HepG2 (cell line): ENCODE measurements at regions not wholly inside any gene's neighbourhood (a gene's known extent, or its start where the extent isn't known, plus 50 kb on each side); places are given as distances from the start of the nearest gene placed in this dataset.

Experiments
- NBN ChIP-seq: fragments of 450-650 bp; conservative IDR thresholded peaks from 2 replicates; pipeline ENCODE4 v1.6.1; 2017
- PATZ1 ChIP-seq: sonication (generic); formaldehyde crosslinking; IDR thresholded peaks from 2 replicates; pipeline ENCODE4 v1.4.0; 2020; ENCODE audit warnings: missing genetic modification reagents
- POLR2G ChIP-seq: fragments of 200-400 bp; formaldehyde crosslinking; IDR thresholded peaks from 2 replicates; pipeline ENCODE4 v1.6.1; 2018; ENCODE audit warnings: mild to moderate bottlenecking, low read depth, low read length, moderate library complexity
- RBM39 ChIP-seq: fragments of 200-400 bp; formaldehyde crosslinking; IDR thresholded peaks from one replicate; pipeline ENCODE4 v1.6.1; 2018; ENCODE audit warnings: antibody characterized with exemption, mild to moderate bottlenecking, low read depth, low read length; ENCODE audit not compliant: poor library complexity, severe bottlenecking
- SAFB2 ChIP-seq: sonication (generic); formaldehyde crosslinking; IDR thresholded peaks from 2 replicates; pipeline ENCODE4 v1.5.1; 2020; ENCODE audit warnings: missing genetic modification reagents, low read depth, mild to moderate bottlenecking, borderline replicate concordance
- SALL1 ChIP-seq: sonication (generic); formaldehyde crosslinking; IDR thresholded peaks from 2 replicates; pipeline ENCODE4 v1.8.0; 2022; ENCODE audit warnings: mild to moderate bottlenecking, missing genetic modification reagents
- SRF ChIP-seq: IDR thresholded peaks from 2 replicates; pipeline ENCODE4 v1.6.1; 2011; ENCODE audit warnings: mild to moderate bottlenecking, low read depth, low read length, moderate library complexity
- TGIF2 ChIP-seq: IDR thresholded peaks from 2 replicates; pipeline ENCODE4 v1.6.1; 2016; ENCODE audit warnings: control low read depth, missing compliant biosample characterization
- THRA ChIP-seq: sonication (generic); formaldehyde crosslinking; IDR thresholded peaks from 2 replicates; pipeline ENCODE4 v1.4.0; 2020; ENCODE audit warnings: missing genetic modification reagents, borderline replicate concordance
- TF ChIP-seq, protein P1 (sequence below), 2 experiments: IDR thresholded peaks; 2 replicates each; pipeline ENCODE4 v1.6.1; 2011 to 2012; ENCODE audit warnings: low read length in 2 of 2, borderline replicate concordance in 1 of 2, low read depth in 1 of 2, mild to moderate bottlenecking in 1 of 2, moderate library complexity in 1 of 2
- TF ChIP-seq, protein P2 (sequence below): IDR thresholded peaks from 2 replicates; pipeline ENCODE4 v1.4.0; 2020; ENCODE audit warnings: mild to moderate bottlenecking, missing genetic modification reagents
- TF ChIP-seq, protein P3 (sequence below): sonication (generic); formaldehyde crosslinking; IDR thresholded peaks from 2 replicates; pipeline ENCODE4 v1.4.0; 2020; ENCODE audit warnings: missing genetic modification reagents

- TF ChIP-seq, protein P1, sequence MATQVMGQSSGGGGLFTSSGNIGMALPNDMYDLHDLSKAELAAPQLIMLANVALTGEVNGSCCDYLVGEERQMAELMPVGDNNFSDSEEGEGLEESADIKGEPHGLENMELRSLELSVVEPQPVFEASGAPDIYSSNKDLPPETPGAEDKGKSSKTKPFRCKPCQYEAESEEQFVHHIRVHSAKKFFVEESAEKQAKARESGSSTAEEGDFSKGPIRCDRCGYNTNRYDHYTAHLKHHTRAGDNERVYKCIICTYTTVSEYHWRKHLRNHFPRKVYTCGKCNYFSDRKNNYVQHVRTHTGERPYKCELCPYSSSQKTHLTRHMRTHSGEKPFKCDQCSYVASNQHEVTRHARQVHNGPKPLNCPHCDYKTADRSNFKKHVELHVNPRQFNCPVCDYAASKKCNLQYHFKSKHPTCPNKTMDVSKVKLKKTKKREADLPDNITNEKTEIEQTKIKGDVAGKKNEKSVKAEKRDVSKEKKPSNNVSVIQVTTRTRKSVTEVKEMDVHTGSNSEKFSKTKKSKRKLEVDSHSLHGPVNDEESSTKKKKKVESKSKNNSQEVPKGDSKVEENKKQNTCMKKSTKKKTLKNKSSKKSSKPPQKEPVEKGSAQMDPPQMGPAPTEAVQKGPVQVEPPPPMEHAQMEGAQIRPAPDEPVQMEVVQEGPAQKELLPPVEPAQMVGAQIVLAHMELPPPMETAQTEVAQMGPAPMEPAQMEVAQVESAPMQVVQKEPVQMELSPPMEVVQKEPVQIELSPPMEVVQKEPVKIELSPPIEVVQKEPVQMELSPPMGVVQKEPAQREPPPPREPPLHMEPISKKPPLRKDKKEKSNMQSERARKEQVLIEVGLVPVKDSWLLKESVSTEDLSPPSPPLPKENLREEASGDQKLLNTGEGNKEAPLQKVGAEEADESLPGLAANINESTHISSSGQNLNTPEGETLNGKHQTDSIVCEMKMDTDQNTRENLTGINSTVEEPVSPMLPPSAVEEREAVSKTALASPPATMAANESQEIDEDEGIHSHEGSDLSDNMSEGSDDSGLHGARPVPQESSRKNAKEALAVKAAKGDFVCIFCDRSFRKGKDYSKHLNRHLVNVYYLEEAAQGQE (IDR thresholded peaks at IDR 0.05; ENCODE audit: borderline replicate concordance in 1 of 2, low read depth in 1 of 2, low read length in 2 of 2), result peak in 1 of 2 experiments; percentile 47; a peak in 1 of 4 replicates
- peak; percentile 56 for TF ChIP-seq POLR2G
- no peak for TF ChIP-seq NBN
- peak; percentile 94 for TF ChIP-seq PATZ1 (CRISPR knock-in tag)
- no peak for TF ChIP-seq RBM39
- peak; percentile 70; the same call in 1 of the 2 replicates for TF ChIP-seq THRA
- TF ChIP-seq SAFB2, result peak; percentile 62; the same call in 1 of the 2 replicates
- TF ChIP-seq SRF, result peak; percentile 41; the same call in 1 of the 2 replicates
- TF ChIP-seq SALL1 (CRISPR knock-in tag), result peak; percentile 96
- TF ChIP-seq, protein P2, sequence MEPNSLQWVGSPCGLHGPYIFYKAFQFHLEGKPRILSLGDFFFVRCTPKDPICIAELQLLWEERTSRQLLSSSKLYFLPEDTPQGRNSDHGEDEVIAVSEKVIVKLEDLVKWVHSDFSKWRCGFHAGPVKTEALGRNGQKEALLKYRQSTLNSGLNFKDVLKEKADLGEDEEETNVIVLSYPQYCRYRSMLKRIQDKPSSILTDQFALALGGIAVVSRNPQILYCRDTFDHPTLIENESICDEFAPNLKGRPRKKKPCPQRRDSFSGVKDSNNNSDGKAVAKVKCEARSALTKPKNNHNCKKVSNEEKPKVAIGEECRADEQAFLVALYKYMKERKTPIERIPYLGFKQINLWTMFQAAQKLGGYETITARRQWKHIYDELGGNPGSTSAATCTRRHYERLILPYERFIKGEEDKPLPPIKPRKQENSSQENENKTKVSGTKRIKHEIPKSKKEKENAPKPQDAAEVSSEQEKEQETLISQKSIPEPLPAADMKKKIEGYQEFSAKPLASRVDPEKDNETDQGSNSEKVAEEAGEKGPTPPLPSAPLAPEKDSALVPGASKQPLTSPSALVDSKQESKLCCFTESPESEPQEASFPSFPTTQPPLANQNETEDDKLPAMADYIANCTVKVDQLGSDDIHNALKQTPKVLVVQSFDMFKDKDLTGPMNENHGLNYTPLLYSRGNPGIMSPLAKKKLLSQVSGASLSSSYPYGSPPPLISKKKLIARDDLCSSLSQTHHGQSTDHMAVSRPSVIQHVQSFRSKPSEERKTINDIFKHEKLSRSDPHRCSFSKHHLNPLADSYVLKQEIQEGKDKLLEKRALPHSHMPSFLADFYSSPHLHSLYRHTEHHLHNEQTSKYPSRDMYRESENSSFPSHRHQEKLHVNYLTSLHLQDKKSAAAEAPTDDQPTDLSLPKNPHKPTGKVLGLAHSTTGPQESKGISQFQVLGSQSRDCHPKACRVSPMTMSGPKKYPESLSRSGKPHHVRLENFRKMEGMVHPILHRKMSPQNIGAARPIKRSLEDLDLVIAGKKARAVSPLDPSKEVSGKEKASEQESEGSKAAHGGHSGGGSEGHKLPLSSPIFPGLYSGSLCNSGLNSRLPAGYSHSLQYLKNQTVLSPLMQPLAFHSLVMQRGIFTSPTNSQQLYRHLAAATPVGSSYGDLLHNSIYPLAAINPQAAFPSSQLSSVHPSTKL (CRISPR knock-in tag), result peak; percentile 92
- TF ChIP-seq, protein P3, sequence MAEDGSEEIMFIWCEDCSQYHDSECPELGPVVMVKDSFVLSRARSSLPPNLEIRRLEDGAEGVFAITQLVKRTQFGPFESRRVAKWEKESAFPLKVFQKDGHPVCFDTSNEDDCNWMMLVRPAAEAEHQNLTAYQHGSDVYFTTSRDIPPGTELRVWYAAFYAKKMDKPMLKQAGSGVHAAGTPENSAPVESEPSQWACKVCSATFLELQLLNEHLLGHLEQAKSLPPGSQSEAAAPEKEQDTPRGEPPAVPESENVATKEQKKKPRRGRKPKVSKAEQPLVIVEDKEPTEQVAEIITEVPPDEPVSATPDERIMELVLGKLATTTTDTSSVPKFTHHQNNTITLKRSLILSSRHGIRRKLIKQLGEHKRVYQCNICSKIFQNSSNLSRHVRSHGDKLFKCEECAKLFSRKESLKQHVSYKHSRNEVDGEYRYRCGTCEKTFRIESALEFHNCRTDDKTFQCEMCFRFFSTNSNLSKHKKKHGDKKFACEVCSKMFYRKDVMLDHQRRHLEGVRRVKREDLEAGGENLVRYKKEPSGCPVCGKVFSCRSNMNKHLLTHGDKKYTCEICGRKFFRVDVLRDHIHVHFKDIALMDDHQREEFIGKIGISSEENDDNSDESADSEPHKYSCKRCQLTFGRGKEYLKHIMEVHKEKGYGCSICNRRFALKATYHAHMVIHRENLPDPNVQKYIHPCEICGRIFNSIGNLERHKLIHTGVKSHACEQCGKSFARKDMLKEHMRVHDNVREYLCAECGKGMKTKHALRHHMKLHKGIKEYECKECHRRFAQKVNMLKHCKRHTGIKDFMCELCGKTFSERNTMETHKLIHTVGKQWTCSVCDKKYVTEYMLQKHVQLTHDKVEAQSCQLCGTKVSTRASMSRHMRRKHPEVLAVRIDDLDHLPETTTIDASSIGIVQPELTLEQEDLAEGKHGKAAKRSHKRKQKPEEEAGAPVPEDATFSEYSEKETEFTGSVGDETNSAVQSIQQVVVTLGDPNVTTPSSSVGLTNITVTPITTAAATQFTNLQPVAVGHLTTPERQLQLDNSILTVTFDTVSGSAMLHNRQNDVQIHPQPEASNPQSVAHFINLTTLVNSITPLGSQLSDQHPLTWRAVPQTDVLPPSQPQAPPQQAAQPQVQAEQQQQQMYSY, result no peak
- TF ChIP-seq TGIF2 (CRISPR knock-in tag), result 0 out of 2 replicates have a peak, but pooled peaks have one; percentile 62
Measured at GRCh38 chr6:167210375-167211294, 52.9 kb upstream of the GPR31 start (continued).
